ENCODE measurements at regions not wholly inside any gene's neighbourhood (a gene's known extent, or its start where the extent isn't known, plus 50 kb on each side); places are given as distances from the start of the nearest gene placed in this dataset.

DNA sequence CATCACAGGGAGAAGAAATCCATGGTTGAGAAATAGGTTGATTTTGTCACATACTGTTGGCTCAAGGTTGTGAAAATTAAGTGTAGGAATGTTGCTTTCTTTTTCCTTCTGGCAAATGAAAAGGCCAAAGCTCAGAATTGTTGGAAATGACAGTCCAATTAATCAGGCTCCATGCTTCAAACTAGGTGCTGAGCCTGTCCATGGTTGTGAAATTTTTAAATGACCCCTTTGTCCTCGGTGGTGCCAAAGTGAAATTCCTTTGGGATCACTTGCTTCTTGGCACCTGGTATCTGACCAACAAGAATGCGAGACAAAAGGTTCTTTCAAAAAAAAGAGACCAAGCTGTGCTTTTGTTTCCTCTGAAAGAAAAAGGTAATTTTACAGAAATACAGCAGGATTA is 451.9 kb downstream of the ETS1 start:
- TF ChIP-seq, protein P1, sequence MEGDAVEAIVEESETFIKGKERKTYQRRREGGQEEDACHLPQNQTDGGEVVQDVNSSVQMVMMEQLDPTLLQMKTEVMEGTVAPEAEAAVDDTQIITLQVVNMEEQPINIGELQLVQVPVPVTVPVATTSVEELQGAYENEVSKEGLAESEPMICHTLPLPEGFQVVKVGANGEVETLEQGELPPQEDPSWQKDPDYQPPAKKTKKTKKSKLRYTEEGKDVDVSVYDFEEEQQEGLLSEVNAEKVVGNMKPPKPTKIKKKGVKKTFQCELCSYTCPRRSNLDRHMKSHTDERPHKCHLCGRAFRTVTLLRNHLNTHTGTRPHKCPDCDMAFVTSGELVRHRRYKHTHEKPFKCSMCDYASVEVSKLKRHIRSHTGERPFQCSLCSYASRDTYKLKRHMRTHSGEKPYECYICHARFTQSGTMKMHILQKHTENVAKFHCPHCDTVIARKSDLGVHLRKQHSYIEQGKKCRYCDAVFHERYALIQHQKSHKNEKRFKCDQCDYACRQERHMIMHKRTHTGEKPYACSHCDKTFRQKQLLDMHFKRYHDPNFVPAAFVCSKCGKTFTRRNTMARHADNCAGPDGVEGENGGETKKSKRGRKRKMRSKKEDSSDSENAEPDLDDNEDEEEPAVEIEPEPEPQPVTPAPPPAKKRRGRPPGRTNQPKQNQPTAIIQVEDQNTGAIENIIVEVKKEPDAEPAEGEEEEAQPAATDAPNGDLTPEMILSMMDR (IDR thresholded peaks at IDR 0.05) = no peak
- no peak for TF ChIP-seq POLR2A (IDR thresholded peaks at IDR 0.05)

Measured in uterus (tissue), 2 donors.